SK-N-SH treated with all-trans-retinoic acid at 6 μM for 48 hours (cell line): ENCODE measurements at regions not wholly inside any gene's neighbourhood (a gene's known extent, or its start where the extent isn't known, plus 50 kb on each side); places are given as distances from the start of the nearest gene placed in this dataset.

Source experiments
- ATAC-seq: fragments of 200-7000 bp; cut with Tn5 transposase; 3 replicates; pipeline ENCODE4 v1.9.1; 2020; ENCODE audit warnings: mild to moderate bottlenecking, moderate library complexity
- ARNTL ChIP-seq: fragments of 450-650 bp; formaldehyde crosslinking; IDR thresholded peaks from 2 replicates; pipeline ENCODE4 v1.5.0; 2020; ENCODE audit warnings: low read depth, mild to moderate bottlenecking, moderate library complexity, borderline replicate concordance
- BACH2 ChIP-seq: fragments of 250-450 bp; sonication (Bioruptor Pico); IDR thresholded peaks from 2 replicates; pipeline ENCODE4 v1.9.0; 2021; ENCODE audit warnings: mild to moderate bottlenecking, borderline replicate concordance
- CREB5 ChIP-seq: fragments of 250-450 bp; sonication (Bioruptor Pico); IDR thresholded peaks from 2 replicates; pipeline ENCODE4 v1.5.1; 2020; ENCODE audit warnings: low read depth, mild to moderate bottlenecking, moderate library complexity
- CSDC2 ChIP-seq: fragments of 250-450 bp; sonication (Bioruptor Pico); IDR thresholded peaks from 2 replicates; pipeline ENCODE4 v1.5.0; 2020; ENCODE audit warnings: mild to moderate bottlenecking, moderate library complexity
- CSRNP3 ChIP-seq: fragments of 250-450 bp; sonication (Bioruptor Pico); IDR thresholded peaks from 2 replicates; pipeline ENCODE4 v1.5.1; 2021; ENCODE audit warnings: mild to moderate bottlenecking, moderate library complexity
- ESRRG ChIP-seq: fragments of 250-450 bp; sonication (Bioruptor Pico); IDR thresholded peaks from 2 replicates; pipeline ENCODE4 v1.6.1; 2021; ENCODE audit warnings: mild to moderate bottlenecking
- ISL1 ChIP-seq: fragments of 250-450 bp; sonication (Bioruptor Pico); IDR thresholded peaks from 2 replicates; pipeline ENCODE4 v2.1.2; 2022; ENCODE audit warnings: mild to moderate bottlenecking, moderate library complexity
- OSR1 ChIP-seq: fragments of 250-450 bp; sonication (Bioruptor Pico); IDR thresholded peaks from 2 replicates; pipeline ENCODE4 v1.8.0; 2022; ENCODE audit warnings: moderate library complexity, mild to moderate bottlenecking, inconsistent platforms
- PATZ1 ChIP-seq: fragments of 250-450 bp; sonication (Bioruptor Pico); IDR thresholded peaks from 2 replicates; pipeline ENCODE4 v1.8.0; 2020; ENCODE audit warnings: mild to moderate bottlenecking, moderate library complexity, borderline replicate concordance
- PPARA ChIP-seq: fragments of 250-450 bp; sonication (Bioruptor Pico); IDR thresholded peaks from 2 replicates; pipeline ENCODE4 v1.5.0; 2020; ENCODE audit warnings: mild to moderate bottlenecking, borderline replicate concordance
- RARB ChIP-seq: fragments of 250-450 bp; sonication (Bioruptor Pico); IDR thresholded peaks from 2 replicates; pipeline ENCODE4 v1.8.0; 2021; ENCODE audit warnings: mild to moderate bottlenecking, moderate library complexity
- TOX ChIP-seq: fragments of 250-450 bp; sonication (Bioruptor Pico); IDR thresholded peaks from 2 replicates; pipeline ENCODE4 v1.8.0; 2021; ENCODE audit warnings: mild to moderate bottlenecking, moderate library complexity, borderline replicate concordance
- ZFP3 ChIP-seq: fragments of 250-450 bp; sonication (Bioruptor Pico); IDR thresholded peaks from 2 replicates; pipeline ENCODE4 v1.5.0; 2020; ENCODE audit warnings: mild to moderate bottlenecking, moderate library complexity
- ZFP30 ChIP-seq: fragments of 450-650 bp; formaldehyde crosslinking; IDR thresholded peaks from 2 replicates; pipeline ENCODE4 v1.5.0; 2022; ENCODE audit warnings: mild to moderate bottlenecking, moderate library complexity
- ZNF8 ChIP-seq: fragments of 450-650 bp; formaldehyde crosslinking; IDR thresholded peaks from 2 replicates; pipeline ENCODE4 v1.5.0; 2020; ENCODE audit warnings: mild to moderate bottlenecking, moderate library complexity

GRCh38 chr1:170250531-170251276 lies 104.9 kb downstream of the NTMT2 start:
- ATAC-seq: no peak
- TF ChIP-seq ZFP3 (CRISPR knock-in tag): no peak
- TF ChIP-seq ZFP30 (CRISPR knock-in tag): no peak
- no peak for TF ChIP-seq ESRRG (CRISPR knock-in tag)
- TF ChIP-seq CREB5 (CRISPR knock-in tag): no peak
- TF ChIP-seq PATZ1 (CRISPR knock-in tag): no peak
- TF ChIP-seq ZNF8: no peak
- no peak for TF ChIP-seq CSDC2 (CRISPR knock-in tag)
- TF ChIP-seq PPARA (CRISPR knock-in tag): no peak
- TF ChIP-seq, all 23 proteins: peak for 0

- TF ChIP-seq ISL1 (no peak), PATZ1 (CRISPR knock-in tag) (no peak), OSR1 (CRISPR knock-in tag) (no peak), ZFP3 (CRISPR knock-in tag) (no peak), ZFP30 (CRISPR knock-in tag) (no peak), CREB5 (CRISPR knock-in tag) (no peak), RARB (CRISPR knock-in tag) (no peak), CSRNP3 (CRISPR knock-in tag) (no peak), ZNF8 (no peak), ARNTL (CRISPR knock-in tag) (no peak), BACH2 (no peak)
- TF ChIP-seq, all 23 proteins: peak for 0
- ATAC-seq: no peak
Measured at GRCh38 chr1:170252851-170253579, 107.3 kb downstream of the NTMT2 start.

- ATAC-seq: no peak
- no peak for TF ChIP-seq TOX (CRISPR knock-in tag)
- no peak for TF ChIP-seq PPARA (CRISPR knock-in tag)
- TF ChIP-seq, all 23 proteins: peak for 0
Measured at GRCh38 chr1:170254371-170254770, 108.6 kb downstream of the NTMT2 start.

GRCh38 chr1:170261669-170262068 lies 115.9 kb downstream of the NTMT2 start:
- peak; percentile 84 for ATAC-seq
- no peak for TF ChIP-seq BACH2
- no peak for TF ChIP-seq ISL1
- TF ChIP-seq CREB5 (CRISPR knock-in tag): no peak
- no peak for TF ChIP-seq ZFP30 (CRISPR knock-in tag)
- TF ChIP-seq TOX (CRISPR knock-in tag): peak; percentile 69; the same call in 1 of the 2 replicates
